Peyer's patch (tissue), 4 donors: ENCODE measurements at regions not wholly inside any gene's neighbourhood (a gene's known extent, or its start where the extent isn't known, plus 50 kb on each side); places are given as distances from the start of the nearest gene placed in this dataset.

Experiments used
- CTCF ChIP-seq, 6 experiments: fragments of 450-650 bp in 4 of 6; fragments of 200-600 bp in 2 of 6; sonication (generic) in 1 of 6; IDR thresholded peaks; one replicate each; pipeline ENCODE4 v1.5.1; 2017 to 2019; ENCODE audit warnings: antibody characterized with exemption in 6 of 6, mild to moderate bottlenecking in 3 of 6, moderate library complexity in 1 of 6
- POLR2A ChIP-seq, 2 donors: fragments of 450-650 bp; IDR thresholded peaks; one replicate each; pipeline ENCODE4 v1.5.1; 2017; ENCODE audit warnings: antibody characterized with exemption in 2 of 2, mild to moderate bottlenecking in 2 of 2, moderate library complexity in 2 of 2

GRCh38 chr7:12741951-12742575 lies 54.6 kb downstream of the ARL4A start:
- TF ChIP-seq CTCF (IDR thresholded peaks at IDR 0.05) (no peak), POLR2A (IDR thresholded peaks at IDR 0.05) (no peak)
